ENCODE measurements at regions not wholly inside any gene's neighbourhood (a gene's known extent, or its start where the extent isn't known, plus 50 kb on each side); places are given as distances from the start of the nearest gene placed in this dataset.

- DNase-seq (ENCODE audit: extremely low read depth in 1 of 11, low read depth in 9 of 11, low spot score in 4 of 11): no peak
Observed at GRCh38 chrX:38975368-38975942, 174.2 kb downstream of the MID1IP1 start.

- DNase-seq (ENCODE audit: extremely low read depth in 1 of 11, low read depth in 9 of 11, low spot score in 4 of 11): no peak
Observed at GRCh38 chrX:38982370-38982769, 181.1 kb downstream of the MID1IP1 start.

- no peak for DNase-seq (ENCODE audit: extremely low read depth in 1 of 11, low read depth in 9 of 11, low spot score in 4 of 11)
Observed at GRCh38 chrX:38982843-38983242, 181.6 kb downstream of the MID1IP1 start.

- no peak for DNase-seq (ENCODE audit: extremely low read depth in 1 of 11, low read depth in 9 of 11, low spot score in 4 of 11)
Observed at GRCh38 chrX:38985375-38985774, 184.1 kb downstream of the MID1IP1 start.

- no peak for DNase-seq (ENCODE audit: extremely low read depth in 1 of 11, low read depth in 9 of 11, low spot score in 4 of 11)
Observed at GRCh38 chrX:38985945-38986344, 184.7 kb downstream of the MID1IP1 start.

- no peak for DNase-seq (ENCODE audit: extremely low read depth in 1 of 11, low read depth in 9 of 11, low spot score in 4 of 11)
Observed at GRCh38 chrX:38986586-38986985, 185.3 kb downstream of the MID1IP1 start.

- DNase-seq (ENCODE audit: extremely low read depth in 1 of 11, low read depth in 9 of 11, low spot score in 4 of 11): peak in 1 of 11 donors; percentile 3
Observed at GRCh38 chrX:38987198-38987651, 186.0 kb downstream of the MID1IP1 start.

- DNase-seq (ENCODE audit: extremely low read depth in 1 of 11, low read depth in 9 of 11, low spot score in 4 of 11): no peak
Observed at GRCh38 chrX:38988301-38988700, 187.0 kb downstream of the MID1IP1 start.

GRCh38 chrX:38989076-38989475 is 187.8 kb downstream of the MID1IP1 start:
- no peak for DNase-seq (ENCODE audit: extremely low read depth in 1 of 11, low read depth in 9 of 11, low spot score in 4 of 11)

GRCh38 chrX:38991656-38992440 is 190.6 kb downstream of the MID1IP1 start:
- no peak for DNase-seq (ENCODE audit: extremely low read depth in 1 of 11, low read depth in 9 of 11, low spot score in 4 of 11)

GRCh38 chrX:38992441-38993096 is 191.3 kb downstream of the MID1IP1 start:
- no peak for DNase-seq (ENCODE audit: extremely low read depth in 1 of 11, low read depth in 9 of 11, low spot score in 4 of 11)

GRCh38 chrX:38993500-38993899 is 192.2 kb downstream of the MID1IP1 start:
- DNase-seq (ENCODE audit: extremely low read depth in 1 of 11, low read depth in 9 of 11, low spot score in 4 of 11): no peak

- no peak for DNase-seq (ENCODE audit: extremely low read depth in 1 of 11, low read depth in 9 of 11, low spot score in 4 of 11)
Observed at GRCh38 chrX:38999099-38999498, 197.8 kb downstream of the MID1IP1 start.

- no peak for DNase-seq (ENCODE audit: extremely low read depth in 1 of 11, low read depth in 9 of 11, low spot score in 4 of 11)
Observed at GRCh38 chrX:38999967-39000745, 198.9 kb downstream of the MID1IP1 start.

GRCh38 chrX:39000802-39001201 is 199.5 kb downstream of the MID1IP1 start:
- DNase-seq (ENCODE audit: extremely low read depth in 1 of 11, low read depth in 9 of 11, low spot score in 4 of 11): no peak

GRCh38 chrX:39002466-39002865 is 201.2 kb downstream of the MID1IP1 start:
- DNase-seq (ENCODE audit: extremely low read depth in 1 of 11, low read depth in 9 of 11, low spot score in 4 of 11): no peak

GRCh38 chrX:39008549-39008948 is 207.3 kb downstream of the MID1IP1 start:
- DNase-seq (ENCODE audit: extremely low read depth in 1 of 11, low read depth in 9 of 11, low spot score in 4 of 11): no peak

- DNase-seq (ENCODE audit: extremely low read depth in 1 of 11, low read depth in 9 of 11, low spot score in 4 of 11): no peak
Observed at GRCh38 chrX:39011454-39012221, 210.4 kb downstream of the MID1IP1 start.

- DNase-seq (ENCODE audit: extremely low read depth in 1 of 11, low read depth in 9 of 11, low spot score in 4 of 11): peak in 1 of 11 donors; percentile 21
Observed at GRCh38 chrX:39012621-39013111, 211.4 kb downstream of the MID1IP1 start.

Data from renal cortex interstitium (tissue), 11 donors.